Fibroblast of pulmonary artery (primary cell): ENCODE measurements at regions not wholly inside any gene's neighbourhood (a gene's known extent, or its start where the extent isn't known, plus 50 kb on each side); places are given as distances from the start of the nearest gene placed in this dataset.

Experiments
- DNase-seq: peaks from one replicate; pipeline ENCODE4 v3.0.0-alpha.2; 2010; ENCODE audit warnings: low read depth
- H3K4me3 ChIP-seq: replicated peaks from 2 replicates; pipeline ENCODE4 v1.5.1; 2011; ENCODE audit warnings: low read depth, mild to moderate bottlenecking, control low read depth, low read length, moderate library complexity
- CTCF ChIP-seq: IDR thresholded peaks from 2 replicates; pipeline ENCODE4 v1.5.1; 2011; ENCODE audit warnings: mild to moderate bottlenecking, control low read depth, low read length, inconsistent platforms; ENCODE audit errors: missing control alignments

- no peak for TF ChIP-seq CTCF
- H3K4me3 ChIP-seq: no peak overlapping the region
- DNase-seq: no peak
Measured at GRCh38 chr7:126378642-126379041, 874.1 kb downstream of the GRM8 start.

- no peak for TF ChIP-seq CTCF
- H3K4me3 ChIP-seq: no peak overlapping the region
- no peak for DNase-seq
Measured at GRCh38 chr7:126370038-126370668, 882.6 kb downstream of the GRM8 start.

- no peak for TF ChIP-seq CTCF
- H3K4me3 ChIP-seq: no peak overlapping the region
- no peak for DNase-seq
Measured at GRCh38 chr7:126362746-126363145, 890.0 kb downstream of the GRM8 start.

- TF ChIP-seq CTCF: no peak
- H3K4me3 ChIP-seq: no peak overlapping the region
- no peak for DNase-seq
Measured at GRCh38 chr7:126361183-126361582, 891.6 kb downstream of the GRM8 start.

GRCh38 chr7:126339813-126340212, 912.9 kb downstream of the GRM8 start:
- DNase-seq: no peak
- TF ChIP-seq CTCF: no peak
- H3K4me3 ChIP-seq: no peak overlapping the region

GRCh38 chr7:126305671-126306070, 947.1 kb downstream of the GRM8 start:
- no peak overlapping the region for H3K4me3 ChIP-seq
- DNase-seq: no peak
- TF ChIP-seq CTCF: no peak

- no peak for TF ChIP-seq CTCF
- no peak overlapping the region for H3K4me3 ChIP-seq
- no peak for DNase-seq
Measured at GRCh38 chr7:126303926-126304325, 948.8 kb downstream of the GRM8 start.
